Caco-2 (cell line): ENCODE measurements at regions not wholly inside any gene's neighbourhood (a gene's known extent, or its start where the extent isn't known, plus 50 kb on each side); places are given as distances from the start of the nearest gene placed in this dataset.

Experiments
- BruUV-seq: library from RNA; stranded (reverse); fragments of 400-500 nt; replicated peaks from 2 replicates; lab custom pipeline; 2021; lab: Mats Ljungman, UMichigan
- CTCF ChIA-PET: fragments of 300-600 bp; sonication (Branson Sonifier 250); formaldehyde crosslinking; loops from one replicate; lab custom pipeline; 2022; ENCODE audit warnings: antibody characterized with exemption; lab: Charles Lee
- POLR2A ChIA-PET: fragments of 300-600 bp; sonication (Branson Sonifier 250); formaldehyde crosslinking; loops from one replicate; lab custom pipeline; 2022; ENCODE audit warnings: antibody characterized with exemption; lab: Charles Lee
- DNase-seq, 2 experiments: peaks; one replicate each; pipeline versions ENCODE4 v3.0.0 to v3.0.0-alpha.2; 2020 to 2022
- H3K27me3 ChIP-seq: replicated peaks from 2 replicates; pipeline ENCODE4 v1.6.0; 2011; ENCODE audit warnings: low read length; ENCODE audit not compliant: control insufficient read depth, insufficient read depth
- H3K36me3 ChIP-seq: 2 replicates; pipeline ENCODE4 v1.5.1; 2011; ENCODE audit warnings: low read length; ENCODE audit not compliant: control insufficient read depth, insufficient read depth
- H3K4me1 ChIP-seq: fragments of 250-450 bp; sonication (Bioruptor Pico); 2 replicates; pipeline ENCODE4 v1.5.1; 2020; ENCODE audit warnings: mild to moderate bottlenecking
- H3K4me3 ChIP-seq: 2 replicates; pipeline ENCODE4 v1.5.1; 2011; ENCODE audit warnings: low read depth, mild to moderate bottlenecking, control low read depth, low read length
- H3K9me3 ChIP-seq: fragments of 250-450 bp; sonication (Bioruptor Pico); 2 replicates; pipeline ENCODE4 v1.5.1; 2020; ENCODE audit warnings: mild to moderate bottlenecking, moderate library complexity
- H3K27ac Mint-ChIP-seq: one replicate; pipeline ENCODE4 v1.8.0; 2022; ENCODE audit warnings: mixed read lengths; ENCODE audit not compliant: unreplicated experiment
- H3K27me3 Mint-ChIP-seq: one replicate; pipeline ENCODE4 v1.8.0; 2022; ENCODE audit warnings: mixed read lengths; ENCODE audit not compliant: insufficient read depth, unreplicated experiment
- H3K36me3 Mint-ChIP-seq: one replicate; pipeline ENCODE4 v1.8.0; 2022; ENCODE audit warnings: mild to moderate bottlenecking, mixed read lengths; ENCODE audit not compliant: insufficient read depth, unreplicated experiment
- H3K4me1 Mint-ChIP-seq: one replicate; pipeline ENCODE4 v1.8.0; 2022; ENCODE audit warnings: low read depth, mixed read lengths; ENCODE audit not compliant: unreplicated experiment
- H3K4me3 Mint-ChIP-seq: one replicate; pipeline ENCODE4 v1.8.0; 2022; ENCODE audit warnings: mild to moderate bottlenecking, moderate library complexity, mixed read lengths; ENCODE audit not compliant: unreplicated experiment
- H3K9me3 Mint-ChIP-seq: one replicate; pipeline ENCODE4 v1.8.0; 2022; ENCODE audit warnings: mixed read lengths; ENCODE audit not compliant: unreplicated experiment
- CTCF ChIP-seq, 2 experiments: fragments of 200-600 bp in 1 of 2; IDR thresholded peaks; 1 replicate in 1 of 2; 2 replicates in 1 of 2; pipeline versions ENCODE4 v1.5.1 to v1.8.0; 2011 to 2022; ENCODE audit warnings: antibody characterized with exemption in 1 of 2, control low read depth in 1 of 2, inconsistent platforms in 1 of 2, low read depth in 1 of 2, low read length in 1 of 2, mild to moderate bottlenecking in 1 of 2, moderate library complexity in 1 of 2; ENCODE audit not compliant: insufficient read depth in 1 of 2, severe bottlenecking in 1 of 2, unreplicated experiment in 1 of 2
- intact Hi-C: fragments of 100-400 bp; cut with micrococcal nuclease; formaldehyde crosslinking; loops from one replicate; pipeline ENCODE4 v1.10.0; 2022; ENCODE audit not compliant: unreplicated experiment

DNA sequence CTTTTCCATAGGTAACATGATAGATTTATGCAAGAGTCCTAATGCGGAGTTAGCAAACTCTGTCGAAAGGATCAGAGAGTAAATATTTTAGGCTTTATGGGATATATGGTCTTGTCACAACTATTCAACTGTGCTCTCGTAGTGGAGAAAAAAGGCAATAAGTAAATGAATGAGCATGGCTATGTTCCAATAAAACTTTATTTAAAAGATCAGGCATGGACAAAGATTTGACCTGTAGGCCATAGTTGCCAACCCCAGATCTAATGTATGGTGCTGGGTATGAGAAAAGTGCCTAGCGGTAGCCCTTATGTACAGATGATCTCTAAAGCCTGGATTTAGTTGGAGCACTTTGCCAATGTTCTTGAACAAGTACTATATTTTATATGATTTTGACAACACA lies 498.8 kb upstream of the C1orf87 start:
- Histone ChIP-seq H3K27me3 (no peaks in the 10 kb centered on the region), H3K36me3 (no peaks in the 10 kb centered on the region), H3K4me3 (no peak overlapping the region), H3K4me1 (no peaks in the 10 kb centered on the region), H3K9me3 (no peaks in the 10 kb centered on the region)
- H3K4me3 Mint-ChIP-seq = no peak overlapping the region
- ChIA-PET POLR2A (no interaction called here), CTCF (no interaction called here)
- intact Hi-C loops = no loop called here
- H3K27me3 Mint-ChIP-seq = no peaks in the 10 kb centered on the region
- no TSS peak for BruUV-seq
- H3K4me1 Mint-ChIP-seq = peaks cover 6% of the 10 kb centered on the region
- no peaks in the 10 kb centered on the region for H3K36me3 Mint-ChIP-seq
- TF ChIP-seq CTCF (IDR thresholded peaks at IDR 0.05; ENCODE audit: insufficient read depth in 1 of 2, low read depth in 1 of 2, low read length in 1 of 2, severe bottlenecking in 1 of 2, unreplicated experiment in 1 of 2) = no peak
- no peak for DNase-seq
- H3K27ac Mint-ChIP-seq = no peak overlapping the region
- no peaks in the 10 kb centered on the region for H3K9me3 Mint-ChIP-seq

GRCh38 chr1:60571811-60572210 lies 498.2 kb upstream of the C1orf87 start:
- Mint-ChIP-seq H3K36me3 (no peaks in the 10 kb centered on the region), H3K9me3 (no peaks in the 10 kb centered on the region), H3K27me3 (no peaks in the 10 kb centered on the region), H3K27ac (no peak overlapping the region), H3K4me3 (no peak overlapping the region), H3K4me1 (peaks cover 6% of the 10 kb centered on the region)
- POLR2A ChIA-PET = no interaction called here
- intact Hi-C loops = no loop called here
- no peaks in the 10 kb centered on the region for H3K9me3 ChIP-seq
- no peak for DNase-seq
- no peaks in the 10 kb centered on the region for H3K4me1 ChIP-seq
- no peaks in the 10 kb centered on the region for H3K36me3 ChIP-seq
- no peaks in the 10 kb centered on the region for H3K27me3 ChIP-seq
- no peak overlapping the region for H3K4me3 ChIP-seq
- TF ChIP-seq CTCF (IDR thresholded peaks at IDR 0.05; ENCODE audit: insufficient read depth in 1 of 2, low read depth in 1 of 2, low read length in 1 of 2, severe bottlenecking in 1 of 2, unreplicated experiment in 1 of 2) = no peak
- CTCF ChIA-PET = no interaction called here
- no TSS peak for BruUV-seq

DNA sequence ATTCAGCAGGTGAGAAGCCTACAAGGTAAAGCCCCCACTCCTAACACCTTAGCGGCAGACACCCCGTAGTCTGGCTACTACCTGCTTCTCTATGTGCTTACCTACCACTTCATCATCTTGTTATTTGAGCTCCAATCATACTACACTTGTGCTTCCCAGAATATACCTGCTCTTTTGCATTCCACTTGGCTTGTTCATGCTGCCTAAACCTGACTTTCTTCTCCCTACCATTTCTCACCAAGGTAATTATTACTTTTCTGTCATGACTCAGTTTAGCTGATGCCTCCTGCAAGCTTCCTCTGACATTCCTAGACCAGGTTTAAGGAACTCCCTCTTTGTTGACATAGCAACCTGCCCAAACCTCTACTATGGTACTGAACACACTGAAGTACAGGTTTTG lies 495.6 kb upstream of the C1orf87 start:
- Histone ChIP-seq H3K9me3 (no peaks in the 10 kb centered on the region), H3K4me3 (no peak overlapping the region), H3K36me3 (no peaks in the 10 kb centered on the region), H3K27me3 (no peaks in the 10 kb centered on the region), H3K4me1 (no peaks in the 10 kb centered on the region)
- Mint-ChIP-seq H3K27ac (no peak overlapping the region), H3K4me1 (peaks cover 6% of the 10 kb centered on the region), H3K27me3 (no peaks in the 10 kb centered on the region), H3K4me3 (no peak overlapping the region), H3K9me3 (no peaks in the 10 kb centered on the region), H3K36me3 (no peaks in the 10 kb centered on the region)
- TF ChIP-seq CTCF (IDR thresholded peaks at IDR 0.05; ENCODE audit: insufficient read depth in 1 of 2, low read depth in 1 of 2, low read length in 1 of 2, severe bottlenecking in 1 of 2, unreplicated experiment in 1 of 2) = no peak
- POLR2A ChIA-PET = no interaction called here
- DNase-seq = no peak
- BruUV-seq = no TSS peak
- CTCF ChIA-PET = no interaction called here
- intact Hi-C loops = no loop called here
